ENCODE measurements at regions not wholly inside any gene's neighbourhood (a gene's known extent, or its start where the extent isn't known, plus 50 kb on each side); places are given as distances from the start of the nearest gene placed in this dataset.

- H3K79me2 ChIP-seq (ENCODE audit: insufficient read depth, low read depth, low read length), result no peaks in the 10 kb centered on the region
- no TSS peak for BruUV-seq (replicated peaks)
- no peaks in the 10 kb centered on the region for H4K20me1 ChIP-seq (ENCODE audit: insufficient read depth, low read length)
- no peaks in the 10 kb centered on the region for H3K9me3 ChIP-seq (ENCODE audit: low read length)
- intact Hi-C loops (cut with micrococcal nuclease; ENCODE audit: unreplicated experiment), result no loop called here
- no peak overlapping the region for H3K27ac ChIP-seq (ENCODE audit: low read depth, low read length, poor library complexity, severe bottlenecking)
- no peak for DNase-seq (ENCODE audit: low spot score)
- TF ChIP-seq CTCF (conservative IDR thresholded peaks at IDR 0.05; ENCODE audit: low read length) (no peak), EZH2phosphoT487 (IDR thresholded peaks at IDR 0.05; ENCODE audit: borderline replicate concordance, low read depth, low read length) (no peak)
- peaks cover 26% of the 10 kb centered on the region for H3K4me1 ChIP-seq (ENCODE audit: insufficient read depth, low read length, poor library complexity, severe bottlenecking)
- H3K4me3 ChIP-seq (ENCODE audit: low read depth, low read length, poor library complexity, severe bottlenecking), result no peak overlapping the region
- H3K36me3 ChIP-seq (ENCODE audit: insufficient read depth, low read length), result no peaks in the 10 kb centered on the region
- H3K9me2 ChIP-seq (ENCODE audit: insufficient read depth, low read length), result no peaks in the 10 kb centered on the region
- no peak overlapping the region for H2AFZ ChIP-seq (ENCODE audit: low read length)
- POLR2A ChIA-PET, result no interaction called here
- CTCF ChIA-PET (ENCODE audit: unreplicated experiment), result no interaction called here
- H3K4me2 ChIP-seq (ENCODE audit: low read length), result no peak overlapping the region
Measured at GRCh38 chr5:123811831-123812230, 299.9 kb downstream of the CSNK1G3 start.

GRCh38 chr5:123810746-123811340 lies 298.9 kb downstream of the CSNK1G3 start:
- TF ChIP-seq EZH2phosphoT487 (IDR thresholded peaks at IDR 0.05; ENCODE audit: borderline replicate concordance, low read depth, low read length) (no peak), CTCF (conservative IDR thresholded peaks at IDR 0.05; ENCODE audit: low read length) (no peak)
- ChIA-PET POLR2A (interaction anchor here (0.5 to 0.8 kb wide), 4 partner anchors 9 to 963 kb away, joined by 3 to 5 read pairs (median 4); no protein-coding TSS in a partner anchor), CTCF (ENCODE audit: unreplicated experiment) (no interaction called here)
- Histone ChIP-seq H3K9me3 (ENCODE audit: low read length) (no peaks in the 10 kb centered on the region), H3K79me2 (ENCODE audit: insufficient read depth, low read depth, low read length) (no peaks in the 10 kb centered on the region), H4K20me1 (ENCODE audit: insufficient read depth, low read length) (no peaks in the 10 kb centered on the region), H3K4me3 (ENCODE audit: low read depth, low read length, poor library complexity, severe bottlenecking) (no peak overlapping the region), H3K27ac (ENCODE audit: low read depth, low read length, poor library complexity, severe bottlenecking) (no peak overlapping the region), H3K4me2 (ENCODE audit: low read length) (0 out of 2 replicates have a peak overlapping the region, but pooled peaks have one; percentile 22), H3K36me3 (ENCODE audit: insufficient read depth, low read length) (no peaks in the 10 kb centered on the region), H3K9me2 (ENCODE audit: insufficient read depth, low read length) (no peaks in the 10 kb centered on the region), H3K4me1 (ENCODE audit: insufficient read depth, low read length, poor library complexity, severe bottlenecking) (peaks cover 26% of the 10 kb centered on the region), H2AFZ (ENCODE audit: low read length) (no peak overlapping the region)
- DNase-seq (ENCODE audit: low spot score), result no peak
- intact Hi-C loops (cut with micrococcal nuclease; ENCODE audit: unreplicated experiment), result no loop called here
- BruUV-seq (replicated peaks), result no TSS peak

- Histone ChIP-seq H3K4me1 (ENCODE audit: insufficient read depth, low read length, poor library complexity, severe bottlenecking) (peaks cover 26% of the 10 kb centered on the region), H4K20me1 (ENCODE audit: insufficient read depth, low read length) (no peaks in the 10 kb centered on the region), H3K36me3 (ENCODE audit: insufficient read depth, low read length) (no peaks in the 10 kb centered on the region), H3K9me3 (ENCODE audit: low read length) (no peaks in the 10 kb centered on the region), H2AFZ (ENCODE audit: low read length) (no peak overlapping the region), H3K9me2 (ENCODE audit: insufficient read depth, low read length) (no peaks in the 10 kb centered on the region), H3K4me3 (ENCODE audit: low read depth, low read length, poor library complexity, severe bottlenecking) (no peak overlapping the region), H3K4me2 (ENCODE audit: low read length) (peak overlapping the region; percentile 22; the same call in 1 of the 2 replicates), H3K79me2 (ENCODE audit: insufficient read depth, low read depth, low read length) (no peaks in the 10 kb centered on the region), H3K27ac (ENCODE audit: low read depth, low read length, poor library complexity, severe bottlenecking) (no peak overlapping the region)
- TF ChIP-seq CTCF (conservative IDR thresholded peaks at IDR 0.05; ENCODE audit: low read length), result no peak
- TF ChIP-seq EZH2phosphoT487 (IDR thresholded peaks at IDR 0.05; ENCODE audit: borderline replicate concordance, low read depth, low read length), result no peak
- ChIA-PET CTCF (ENCODE audit: unreplicated experiment) (interaction anchor here (0.5 kb wide), 1 partner anchor 1849 kb away, joined by 4 read pairs; no protein-coding TSS in a partner anchor), POLR2A (interaction anchor here (0.6 to 1.3 kb wide), 3 partner anchors 29 to 1533 kb away, joined by 3 read pairs; no protein-coding TSS in a partner anchor)
- BruUV-seq (replicated peaks), result no TSS peak
- intact Hi-C loops (cut with micrococcal nuclease; ENCODE audit: unreplicated experiment), result no loop called here
- no peak for DNase-seq (ENCODE audit: low spot score)
Measured at GRCh38 chr5:123810253-123810652, 298.3 kb downstream of the CSNK1G3 start.
